ENCODE measurements at regions not wholly inside any gene's neighbourhood (a gene's known extent, or its start where the extent isn't known, plus 50 kb on each side); places are given as distances from the start of the nearest gene placed in this dataset.

DNA sequence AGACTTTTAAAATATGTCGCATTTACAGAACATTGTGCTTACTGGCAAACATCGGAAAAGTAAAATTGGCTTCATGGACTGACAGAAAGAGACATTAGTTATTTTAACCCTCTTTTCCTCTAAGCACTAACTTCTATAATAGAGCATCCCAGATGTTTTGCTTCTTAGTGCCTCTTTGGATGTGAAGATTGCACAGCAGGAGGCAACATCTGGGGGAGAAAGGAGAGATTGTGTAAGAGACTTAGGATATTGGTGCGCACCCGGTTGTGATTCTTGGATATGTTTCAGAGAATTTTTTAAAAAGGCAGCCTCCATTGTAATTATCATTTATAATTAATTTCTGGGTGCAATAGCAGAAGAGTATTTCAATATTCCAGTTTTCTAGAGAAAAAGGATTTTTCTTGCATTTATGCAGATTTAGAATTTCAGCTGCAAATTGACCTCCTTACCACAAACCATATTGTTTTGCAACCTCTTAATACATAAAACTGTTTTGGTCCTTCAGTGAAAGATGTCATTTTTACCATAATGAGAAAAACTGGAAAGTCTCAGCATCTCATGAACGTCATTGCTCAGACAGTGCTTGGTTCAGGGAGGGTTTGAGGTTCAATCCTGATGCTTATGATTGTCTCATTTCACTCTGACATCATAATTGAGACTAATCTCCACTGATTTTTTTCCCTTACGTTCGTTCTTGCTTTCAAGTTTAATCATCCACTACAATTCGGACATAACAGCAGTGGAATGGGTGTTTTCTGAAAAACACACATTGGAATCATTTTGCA lies 404.3 kb downstream of the ZNF521 start:
- Histone ChIP-seq H2AFZ (ENCODE audit: low read length) (no peak overlapping the region), H3K9me2 (replicated peaks; ENCODE audit: low read depth, low read length) (no peaks in the 10 kb centered on the region), H3K4me1 (ENCODE audit: insufficient read depth, low read length, poor library complexity, severe bottlenecking) (no peaks in the 10 kb centered on the region), H4K20me1 (ENCODE audit: insufficient read depth, low read length, poor library complexity, severe bottlenecking) (no peaks in the 10 kb centered on the region), H3K9ac (ENCODE audit: low read depth, low read length, poor library complexity, severe bottlenecking) (no peak overlapping the region), H3K27me3 (ENCODE audit: insufficient read depth, low read length, poor library complexity, severe bottlenecking) (no peaks in the 10 kb centered on the region), H3K36me3 (ENCODE audit: insufficient read depth, low read length) (no peaks in the 10 kb centered on the region), H3K9me3 (ENCODE audit: insufficient read depth, low read depth, low read length) (no peaks in the 10 kb centered on the region), H3F3A (ENCODE audit: low read depth) (no peaks in the 10 kb centered on the region), H3K79me2 (ENCODE audit: insufficient read depth, low read length) (no peaks in the 10 kb centered on the region), H3K4me3 (ENCODE audit: low read length, poor library complexity, severe bottlenecking) (no peak overlapping the region), H3K4me2 (ENCODE audit: low read depth, low read length, poor library complexity, severe bottlenecking) (no peak overlapping the region)
- TF ChIP-seq, protein P1, sequence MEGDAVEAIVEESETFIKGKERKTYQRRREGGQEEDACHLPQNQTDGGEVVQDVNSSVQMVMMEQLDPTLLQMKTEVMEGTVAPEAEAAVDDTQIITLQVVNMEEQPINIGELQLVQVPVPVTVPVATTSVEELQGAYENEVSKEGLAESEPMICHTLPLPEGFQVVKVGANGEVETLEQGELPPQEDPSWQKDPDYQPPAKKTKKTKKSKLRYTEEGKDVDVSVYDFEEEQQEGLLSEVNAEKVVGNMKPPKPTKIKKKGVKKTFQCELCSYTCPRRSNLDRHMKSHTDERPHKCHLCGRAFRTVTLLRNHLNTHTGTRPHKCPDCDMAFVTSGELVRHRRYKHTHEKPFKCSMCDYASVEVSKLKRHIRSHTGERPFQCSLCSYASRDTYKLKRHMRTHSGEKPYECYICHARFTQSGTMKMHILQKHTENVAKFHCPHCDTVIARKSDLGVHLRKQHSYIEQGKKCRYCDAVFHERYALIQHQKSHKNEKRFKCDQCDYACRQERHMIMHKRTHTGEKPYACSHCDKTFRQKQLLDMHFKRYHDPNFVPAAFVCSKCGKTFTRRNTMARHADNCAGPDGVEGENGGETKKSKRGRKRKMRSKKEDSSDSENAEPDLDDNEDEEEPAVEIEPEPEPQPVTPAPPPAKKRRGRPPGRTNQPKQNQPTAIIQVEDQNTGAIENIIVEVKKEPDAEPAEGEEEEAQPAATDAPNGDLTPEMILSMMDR (conservative IDR thresholded peaks at IDR 0.05; ENCODE audit: low read length): no peak
- no peak for TF ChIP-seq EZH2phosphoT487 (IDR thresholded peaks at IDR 0.05; ENCODE audit: borderline replicate concordance)

GRCh38 chr18:24949908-24950307 lies 402.1 kb downstream of the ZNF521 start:
- no peaks in the 10 kb centered on the region for H3F3A ChIP-seq (ENCODE audit: low read depth)
- H2AFZ ChIP-seq (ENCODE audit: low read length): no peak overlapping the region
- no peak overlapping the region for H3K4me3 ChIP-seq (ENCODE audit: low read length, poor library complexity, severe bottlenecking)
- H3K36me3 ChIP-seq (ENCODE audit: insufficient read depth, low read length): no peaks in the 10 kb centered on the region
- H3K9me3 ChIP-seq (ENCODE audit: insufficient read depth, low read depth, low read length): no peaks in the 10 kb centered on the region
- no peaks in the 10 kb centered on the region for H3K27me3 ChIP-seq (ENCODE audit: insufficient read depth, low read length, poor library complexity, severe bottlenecking)
- no peak overlapping the region for H3K4me2 ChIP-seq (ENCODE audit: low read depth, low read length, poor library complexity, severe bottlenecking)
- no peaks in the 10 kb centered on the region for H3K9me2 ChIP-seq (replicated peaks; ENCODE audit: low read depth, low read length)
- no peak for TF ChIP-seq EZH2phosphoT487 (IDR thresholded peaks at IDR 0.05; ENCODE audit: borderline replicate concordance)
- TF ChIP-seq, protein P1 (conservative IDR thresholded peaks at IDR 0.05; ENCODE audit: low read length): no peak
- H4K20me1 ChIP-seq (ENCODE audit: insufficient read depth, low read length, poor library complexity, severe bottlenecking): no peaks in the 10 kb centered on the region
- no peaks in the 10 kb centered on the region for H3K79me2 ChIP-seq (ENCODE audit: insufficient read depth, low read length)
- no peaks in the 10 kb centered on the region for H3K4me1 ChIP-seq (ENCODE audit: insufficient read depth, low read length, poor library complexity, severe bottlenecking)
- no peak overlapping the region for H3K9ac ChIP-seq (ENCODE audit: low read depth, low read length, poor library complexity, severe bottlenecking)

GRCh38 chr18:24954341-24954740 lies 397.6 kb downstream of the ZNF521 start:
- Histone ChIP-seq H3K79me2 (ENCODE audit: insufficient read depth, low read length) (no peaks in the 10 kb centered on the region), H4K20me1 (ENCODE audit: insufficient read depth, low read length, poor library complexity, severe bottlenecking) (no peaks in the 10 kb centered on the region), H2AFZ (ENCODE audit: low read length) (peak overlapping the region; percentile 65), H3K27me3 (ENCODE audit: insufficient read depth, low read length, poor library complexity, severe bottlenecking) (no peaks in the 10 kb centered on the region), H3K4me2 (ENCODE audit: low read depth, low read length, poor library complexity, severe bottlenecking) (no peak overlapping the region), H3K9me2 (replicated peaks; ENCODE audit: low read depth, low read length) (no peaks in the 10 kb centered on the region), H3K4me3 (ENCODE audit: low read length, poor library complexity, severe bottlenecking) (no peak overlapping the region), H3K4me1 (ENCODE audit: insufficient read depth, low read length, poor library complexity, severe bottlenecking) (peaks cover 11% of the 10 kb centered on the region), H3K9me3 (ENCODE audit: insufficient read depth, low read depth, low read length) (no peaks in the 10 kb centered on the region), H3K36me3 (ENCODE audit: insufficient read depth, low read length) (no peaks in the 10 kb centered on the region), H3K9ac (ENCODE audit: low read depth, low read length, poor library complexity, severe bottlenecking) (no peak overlapping the region), H3F3A (ENCODE audit: low read depth) (no peaks in the 10 kb centered on the region)
- TF ChIP-seq, protein P1 (conservative IDR thresholded peaks at IDR 0.05; ENCODE audit: low read length): no peak
- no peak for TF ChIP-seq EZH2phosphoT487 (IDR thresholded peaks at IDR 0.05; ENCODE audit: borderline replicate concordance)

All from Loucy (cell line).